ENCODE measurements at regions not wholly inside any gene's neighbourhood (a gene's known extent, or its start where the extent isn't known, plus 50 kb on each side); places are given as distances from the start of the nearest gene placed in this dataset.

DNA sequence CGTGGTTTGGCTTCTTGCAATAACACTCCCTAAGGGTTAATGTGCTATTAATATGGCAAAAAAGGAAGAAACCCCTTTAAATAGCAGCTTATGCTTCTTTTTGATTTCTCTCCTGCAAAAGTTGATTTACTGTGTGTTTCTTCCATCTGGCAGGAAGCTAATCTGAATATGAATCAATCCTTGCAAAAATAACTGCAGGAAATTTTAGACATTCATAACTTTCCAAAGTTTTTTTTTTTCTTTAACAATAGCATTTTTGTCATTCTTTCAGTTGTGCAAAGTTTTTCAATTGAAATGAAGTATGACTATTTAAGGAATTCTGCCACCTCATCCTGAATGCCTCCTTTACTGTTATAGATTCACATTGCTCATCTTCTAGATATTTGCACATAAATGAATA lies 115.6 kb downstream of the SPANXA1 start:
- TF ChIP-seq, protein P1, sequence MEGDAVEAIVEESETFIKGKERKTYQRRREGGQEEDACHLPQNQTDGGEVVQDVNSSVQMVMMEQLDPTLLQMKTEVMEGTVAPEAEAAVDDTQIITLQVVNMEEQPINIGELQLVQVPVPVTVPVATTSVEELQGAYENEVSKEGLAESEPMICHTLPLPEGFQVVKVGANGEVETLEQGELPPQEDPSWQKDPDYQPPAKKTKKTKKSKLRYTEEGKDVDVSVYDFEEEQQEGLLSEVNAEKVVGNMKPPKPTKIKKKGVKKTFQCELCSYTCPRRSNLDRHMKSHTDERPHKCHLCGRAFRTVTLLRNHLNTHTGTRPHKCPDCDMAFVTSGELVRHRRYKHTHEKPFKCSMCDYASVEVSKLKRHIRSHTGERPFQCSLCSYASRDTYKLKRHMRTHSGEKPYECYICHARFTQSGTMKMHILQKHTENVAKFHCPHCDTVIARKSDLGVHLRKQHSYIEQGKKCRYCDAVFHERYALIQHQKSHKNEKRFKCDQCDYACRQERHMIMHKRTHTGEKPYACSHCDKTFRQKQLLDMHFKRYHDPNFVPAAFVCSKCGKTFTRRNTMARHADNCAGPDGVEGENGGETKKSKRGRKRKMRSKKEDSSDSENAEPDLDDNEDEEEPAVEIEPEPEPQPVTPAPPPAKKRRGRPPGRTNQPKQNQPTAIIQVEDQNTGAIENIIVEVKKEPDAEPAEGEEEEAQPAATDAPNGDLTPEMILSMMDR (IDR thresholded peaks at IDR 0.05; ENCODE audit: poor library complexity, severe bottlenecking): no peak
- TF ChIP-seq EP300 (conservative IDR thresholded peaks at IDR 0.05; ENCODE audit: poor library complexity, severe bottlenecking) (no peak), EZH2 (IDR thresholded peaks at IDR 0.05; ENCODE audit: borderline replicate concordance, insufficient read depth, low read length, poor library complexity, severe bottlenecking) (no peak), RAD21 (conservative IDR thresholded peaks at IDR 0.05) (no peak), POLR2AphosphoS5 (IDR thresholded peaks at IDR 0.05) (no peak)
- TF ChIP-seq, protein P2, sequence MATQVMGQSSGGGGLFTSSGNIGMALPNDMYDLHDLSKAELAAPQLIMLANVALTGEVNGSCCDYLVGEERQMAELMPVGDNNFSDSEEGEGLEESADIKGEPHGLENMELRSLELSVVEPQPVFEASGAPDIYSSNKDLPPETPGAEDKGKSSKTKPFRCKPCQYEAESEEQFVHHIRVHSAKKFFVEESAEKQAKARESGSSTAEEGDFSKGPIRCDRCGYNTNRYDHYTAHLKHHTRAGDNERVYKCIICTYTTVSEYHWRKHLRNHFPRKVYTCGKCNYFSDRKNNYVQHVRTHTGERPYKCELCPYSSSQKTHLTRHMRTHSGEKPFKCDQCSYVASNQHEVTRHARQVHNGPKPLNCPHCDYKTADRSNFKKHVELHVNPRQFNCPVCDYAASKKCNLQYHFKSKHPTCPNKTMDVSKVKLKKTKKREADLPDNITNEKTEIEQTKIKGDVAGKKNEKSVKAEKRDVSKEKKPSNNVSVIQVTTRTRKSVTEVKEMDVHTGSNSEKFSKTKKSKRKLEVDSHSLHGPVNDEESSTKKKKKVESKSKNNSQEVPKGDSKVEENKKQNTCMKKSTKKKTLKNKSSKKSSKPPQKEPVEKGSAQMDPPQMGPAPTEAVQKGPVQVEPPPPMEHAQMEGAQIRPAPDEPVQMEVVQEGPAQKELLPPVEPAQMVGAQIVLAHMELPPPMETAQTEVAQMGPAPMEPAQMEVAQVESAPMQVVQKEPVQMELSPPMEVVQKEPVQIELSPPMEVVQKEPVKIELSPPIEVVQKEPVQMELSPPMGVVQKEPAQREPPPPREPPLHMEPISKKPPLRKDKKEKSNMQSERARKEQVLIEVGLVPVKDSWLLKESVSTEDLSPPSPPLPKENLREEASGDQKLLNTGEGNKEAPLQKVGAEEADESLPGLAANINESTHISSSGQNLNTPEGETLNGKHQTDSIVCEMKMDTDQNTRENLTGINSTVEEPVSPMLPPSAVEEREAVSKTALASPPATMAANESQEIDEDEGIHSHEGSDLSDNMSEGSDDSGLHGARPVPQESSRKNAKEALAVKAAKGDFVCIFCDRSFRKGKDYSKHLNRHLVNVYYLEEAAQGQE (IDR thresholded peaks at IDR 0.05; ENCODE audit: borderline replicate concordance): no peak

Data from neural cell (in vitro differentiated cells).